Hepatocyte (in vitro differentiated cells): ENCODE measurements at regions not wholly inside any gene's neighbourhood (a gene's known extent, or its start where the extent isn't known, plus 50 kb on each side); places are given as distances from the start of the nearest gene placed in this dataset.

Experiments
- DNase-seq: peaks from one replicate; pipeline ENCODE4 v3.0.0-alpha.2; 2016; ENCODE audit warnings: low spot score
- H2AFZ ChIP-seq: fragments of 200-600 bp; sonication (generic); 2 replicates; pipeline ENCODE4 v1.6.0; 2016; ENCODE audit warnings: antibody characterized with exemption, mild to moderate bottlenecking
- H3K27ac ChIP-seq: fragments of 200-600 bp; sonication (generic); 2 replicates; pipeline ENCODE4 v1.5.1; 2016; ENCODE audit warnings: mild to moderate bottlenecking
- H3K27me3 ChIP-seq: fragments of 200-600 bp; sonication (generic); 2 replicates; pipeline ENCODE4 v1.6.1; 2016
- H3K36me3 ChIP-seq: fragments of 200-600 bp; sonication (generic); replicated peaks from 2 replicates; pipeline ENCODE4 v1.5.1; 2016; ENCODE audit warnings: low read depth; ENCODE audit not compliant: insufficient read depth
- H3K4me1 ChIP-seq: fragments of 200-600 bp; sonication (generic); 2 replicates; pipeline ENCODE4 v1.5.1; 2016; ENCODE audit warnings: mild to moderate bottlenecking, moderate library complexity; ENCODE audit not compliant: insufficient read depth
- H3K4me2 ChIP-seq: fragments of 200-600 bp; sonication (generic); 2 replicates; pipeline ENCODE4 v1.6.0; 2016
- H3K4me3 ChIP-seq: fragments of 200-600 bp; sonication (generic); 2 replicates; pipeline ENCODE4 v1.5.1; 2016; ENCODE audit warnings: mild to moderate bottlenecking
- H3K79me2 ChIP-seq: fragments of 200-600 bp; sonication (generic); 2 replicates; pipeline ENCODE4 v1.6.0; 2017; ENCODE audit warnings: mild to moderate bottlenecking
- H3K9me2 ChIP-seq: fragments of 200-600 bp; sonication (generic); replicated peaks from 2 replicates; pipeline ENCODE4 v1.6.0; 2017; ENCODE audit warnings: mild to moderate bottlenecking; ENCODE audit not compliant: insufficient read depth
- H3K9me3 ChIP-seq: fragments of 200-600 bp; sonication (generic); 2 replicates; pipeline ENCODE4 v1.5.1; 2016; ENCODE audit warnings: low read depth, mild to moderate bottlenecking
- H4K20me1 ChIP-seq: fragments of 200-600 bp; sonication (generic); 2 replicates; pipeline ENCODE4 v1.6.0; 2016; ENCODE audit warnings: mild to moderate bottlenecking; ENCODE audit not compliant: insufficient read depth, poor library complexity, severe bottlenecking
- EZH2 ChIP-seq: fragments of 200-600 bp; sonication (generic); IDR thresholded peaks from 2 replicates; pipeline ENCODE4 v1.6.1; 2016; ENCODE audit warnings: antibody characterized with exemption, mild to moderate bottlenecking, borderline replicate concordance
- EZH2phosphoT487 ChIP-seq: fragments of 200-600 bp; sonication (generic); IDR thresholded peaks from one replicate; pipeline ENCODE4 v1.6.1; 2018; ENCODE audit warnings: antibody characterized with exemption, mild to moderate bottlenecking, low read depth, moderate library complexity; ENCODE audit not compliant: unreplicated experiment, severe bottlenecking
- WGBS: methylation state at CpG from one replicate; pipeline ENCODE4 v1.1.6; 2016; ENCODE audit warnings: low lambda C conversion rate; ENCODE audit errors: missing lambda C conversion rate; 5-methylcytosine and 5-hydroxymethylcytosine counted together
- TF ChIP-seq, protein P1 (sequence below): fragments of 200-600 bp; sonication (generic); IDR thresholded peaks from 2 replicates; pipeline ENCODE4 v1.5.1; 2016; ENCODE audit warnings: antibody characterized with exemption, mild to moderate bottlenecking; ENCODE audit not compliant: poor library complexity

DNA sequence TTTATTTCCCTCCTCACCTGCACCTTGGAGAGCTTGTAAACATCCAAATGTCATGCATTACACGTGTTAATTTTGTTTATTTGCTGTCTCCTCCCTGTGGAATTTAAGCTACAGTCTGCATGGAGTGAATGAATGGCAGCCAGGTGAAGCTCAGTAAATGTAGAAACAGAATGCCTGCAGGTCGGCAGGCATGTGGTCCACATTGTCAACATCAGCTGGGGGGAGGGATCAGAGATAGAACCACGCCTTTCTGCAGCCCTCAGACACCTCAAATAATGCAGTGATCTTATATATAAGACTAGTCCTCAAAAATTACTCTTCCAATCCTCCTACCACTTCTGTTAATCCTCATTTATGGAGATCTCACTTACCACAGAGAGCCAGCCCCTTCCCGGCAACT lies 131.2 kb upstream of the KIT start:
- no peaks in the 10 kb centered on the region for H3K4me1 ChIP-seq
- no peak overlapping the region for H3K27ac ChIP-seq
- no peaks in the 10 kb centered on the region for H3K9me2 ChIP-seq
- TF ChIP-seq, protein P1, sequence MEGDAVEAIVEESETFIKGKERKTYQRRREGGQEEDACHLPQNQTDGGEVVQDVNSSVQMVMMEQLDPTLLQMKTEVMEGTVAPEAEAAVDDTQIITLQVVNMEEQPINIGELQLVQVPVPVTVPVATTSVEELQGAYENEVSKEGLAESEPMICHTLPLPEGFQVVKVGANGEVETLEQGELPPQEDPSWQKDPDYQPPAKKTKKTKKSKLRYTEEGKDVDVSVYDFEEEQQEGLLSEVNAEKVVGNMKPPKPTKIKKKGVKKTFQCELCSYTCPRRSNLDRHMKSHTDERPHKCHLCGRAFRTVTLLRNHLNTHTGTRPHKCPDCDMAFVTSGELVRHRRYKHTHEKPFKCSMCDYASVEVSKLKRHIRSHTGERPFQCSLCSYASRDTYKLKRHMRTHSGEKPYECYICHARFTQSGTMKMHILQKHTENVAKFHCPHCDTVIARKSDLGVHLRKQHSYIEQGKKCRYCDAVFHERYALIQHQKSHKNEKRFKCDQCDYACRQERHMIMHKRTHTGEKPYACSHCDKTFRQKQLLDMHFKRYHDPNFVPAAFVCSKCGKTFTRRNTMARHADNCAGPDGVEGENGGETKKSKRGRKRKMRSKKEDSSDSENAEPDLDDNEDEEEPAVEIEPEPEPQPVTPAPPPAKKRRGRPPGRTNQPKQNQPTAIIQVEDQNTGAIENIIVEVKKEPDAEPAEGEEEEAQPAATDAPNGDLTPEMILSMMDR: no peak
- no peaks in the 10 kb centered on the region for H3K9me3 ChIP-seq
- H3K79me2 ChIP-seq: no peaks in the 10 kb centered on the region
- no peak overlapping the region for H3K4me3 ChIP-seq
- H4K20me1 ChIP-seq: no peaks in the 10 kb centered on the region
- no peak overlapping the region for H3K4me2 ChIP-seq
- 45% methylated on average over 4 of the region's 4 CpGs for WGBS
- H2AFZ ChIP-seq: no peak overlapping the region
- H3K36me3 ChIP-seq: no peaks in the 10 kb centered on the region
- no peaks in the 10 kb centered on the region for H3K27me3 ChIP-seq
- DNase-seq: no peak

DNA sequence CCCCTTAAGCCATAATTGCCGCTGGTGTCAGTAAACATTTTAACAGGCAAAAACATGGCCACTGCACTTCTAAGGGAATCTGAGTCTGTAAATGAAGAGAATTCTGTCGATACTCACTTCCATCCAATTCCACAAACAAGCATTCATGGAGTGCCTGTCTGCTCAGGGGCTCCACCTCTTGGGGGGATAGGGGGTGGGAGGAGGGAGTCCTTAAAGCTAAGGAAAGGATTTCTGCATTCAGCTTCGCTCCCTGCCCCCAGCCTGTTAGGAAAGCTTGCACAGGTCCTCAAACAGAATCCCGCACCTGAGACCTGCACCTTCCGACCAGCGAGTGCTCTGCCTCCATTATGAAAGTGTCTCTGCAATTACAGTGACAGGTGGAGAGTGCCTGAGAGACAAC lies 130.2 kb upstream of the KIT start:
- Histone ChIP-seq H3K9me2 (no peaks in the 10 kb centered on the region), H3K4me2 (no peak overlapping the region), H3K9me3 (no peaks in the 10 kb centered on the region), H2AFZ (no peak overlapping the region), H3K79me2 (no peaks in the 10 kb centered on the region), H3K27ac (no peak overlapping the region), H3K36me3 (no peaks in the 10 kb centered on the region), H3K4me1 (no peaks in the 10 kb centered on the region), H4K20me1 (no peaks in the 10 kb centered on the region), H3K4me3 (no peak overlapping the region), H3K27me3 (no peaks in the 10 kb centered on the region)
- DNase-seq: no peak
- TF ChIP-seq EZH2: no peak
- TF ChIP-seq, protein P1: no peak
- WGBS: 81% methylated on average over 6 of the region's 6 CpGs

DNA sequence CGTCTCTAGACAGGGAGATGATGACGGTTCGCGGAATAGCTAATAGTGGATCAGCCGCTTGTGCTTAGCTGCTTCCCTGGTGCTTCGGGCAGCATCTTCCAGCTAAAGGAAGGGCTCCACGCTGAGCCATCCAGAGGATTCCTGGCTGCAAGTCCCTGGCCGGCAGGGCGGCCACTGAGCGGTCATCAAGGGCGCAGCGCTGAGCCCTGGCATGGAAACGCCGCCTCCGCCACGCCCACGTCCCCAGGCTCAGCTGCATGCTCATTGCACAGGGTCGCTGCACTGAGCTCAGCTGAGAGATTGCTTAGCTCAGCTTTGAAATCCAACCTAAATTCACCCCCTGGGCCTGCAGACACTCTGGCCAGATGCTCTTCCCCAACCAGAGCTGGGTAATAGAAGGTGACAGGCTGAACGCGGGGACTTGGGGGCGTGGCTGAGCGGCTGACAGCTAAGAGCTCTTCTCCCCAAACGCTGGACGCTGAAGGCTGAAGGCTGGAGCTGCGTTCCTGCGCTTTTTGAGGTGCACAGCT lies 118.2 kb upstream of the KIT start:
- TF ChIP-seq, protein P1: no peak
- TF ChIP-seq EZH2 (no peak), EZH2phosphoT487 (no peak)
- Histone ChIP-seq H3K9me3 (no peaks in the 10 kb centered on the region), H3K27ac (no peak overlapping the region), H3K4me2 (peak overlapping the region; percentile 78), H3K27me3 (peaks cover 4% of the 10 kb centered on the region), H3K36me3 (no peaks in the 10 kb centered on the region), H3K79me2 (no peaks in the 10 kb centered on the region), H2AFZ (peak overlapping the region; percentile 2), H3K4me1 (no peaks in the 10 kb centered on the region), H4K20me1 (no peaks in the 10 kb centered on the region), H3K4me3 (peak overlapping the region; percentile 8), H3K9me2 (no peaks in the 10 kb centered on the region)
- 6% methylated on average over 26 of the region's 26 CpGs for WGBS
- DNase-seq: peak; percentile 76

DNA sequence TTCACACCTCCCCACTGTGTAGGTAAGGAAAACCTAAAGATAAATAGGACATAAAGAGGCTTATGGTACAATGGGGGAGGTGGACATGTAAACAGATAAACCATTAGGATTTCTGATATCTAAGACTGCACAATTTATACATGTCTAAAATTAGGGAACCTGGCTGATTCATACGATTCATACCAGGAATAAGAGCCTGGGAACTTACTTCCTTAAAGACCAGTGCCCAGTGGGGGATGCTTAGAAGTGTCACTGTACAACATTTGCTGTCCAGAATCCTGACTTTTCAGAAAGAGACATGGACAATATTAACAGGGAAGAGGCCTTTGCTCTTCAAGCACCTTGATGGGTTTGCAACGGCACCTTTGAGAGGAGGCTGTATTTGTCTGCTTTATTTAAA lies 116.8 kb upstream of the KIT start:
- H3K27me3 ChIP-seq: peaks cover 4% of the 10 kb centered on the region
- no peaks in the 10 kb centered on the region for H3K9me2 ChIP-seq
- TF ChIP-seq EZH2 (no peak), EZH2phosphoT487 (no peak)
- TF ChIP-seq, protein P1: no peak
- H3K4me2 ChIP-seq: no peak overlapping the region
- H3K36me3 ChIP-seq: no peaks in the 10 kb centered on the region
- no peak overlapping the region for H3K27ac ChIP-seq
- H3K4me3 ChIP-seq: no peak overlapping the region
- H3K4me1 ChIP-seq: no peaks in the 10 kb centered on the region
- DNase-seq: no peak
- WGBS: 68% methylated on average over 2 of the region's 2 CpGs
- no peaks in the 10 kb centered on the region for H3K9me3 ChIP-seq
- no peaks in the 10 kb centered on the region for H3K79me2 ChIP-seq
- H2AFZ ChIP-seq: no peak overlapping the region
- H4K20me1 ChIP-seq: no peaks in the 10 kb centered on the region
